Inflammatory macrophage (primary cell): ENCODE measurements at regions not wholly inside any gene's neighbourhood (a gene's known extent, or its start where the extent isn't known, plus 50 kb on each side); places are given as distances from the start of the nearest gene placed in this dataset.

Source experiments
- DNase-seq, 2 donors: peaks; one replicate each; pipeline ENCODE4 v3.0.0-alpha.2; 2020 to 2022

DNA sequence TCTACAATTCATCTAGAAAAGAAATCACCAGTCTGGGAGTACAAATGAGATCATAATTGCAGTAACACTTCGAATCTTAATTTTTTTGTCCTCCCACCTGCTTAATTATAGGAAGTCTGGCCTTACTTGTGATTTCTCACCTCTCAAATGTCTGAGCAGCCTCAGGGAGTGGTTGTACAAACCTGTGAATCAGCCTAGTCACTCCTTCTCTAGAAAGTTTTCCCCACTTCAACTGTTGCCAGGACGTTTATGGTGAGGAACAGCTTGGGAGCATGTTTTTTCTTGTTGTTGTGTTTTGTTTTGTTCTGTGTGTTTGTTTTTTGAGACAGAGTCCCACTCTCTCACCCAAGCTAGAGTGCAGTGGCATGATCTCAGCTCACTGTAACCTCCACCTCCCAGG lies 50.3 kb upstream of the CLDN10 start:
- no peak for DNase-seq
